Liver (tissue), 8 donors: ENCODE measurements at regions not wholly inside any gene's neighbourhood (a gene's known extent, or its start where the extent isn't known, plus 50 kb on each side); places are given as distances from the start of the nearest gene placed in this dataset.

Experiments
- DNase-seq: peaks from one replicate; pipeline ENCODE4 v3.0.0-alpha.2; 2017; ENCODE audit warnings: low spot score
- H3K27ac ChIP-seq, 2 donors: one replicate each; pipeline ENCODE4 v1.7.0; 2013; ENCODE audit warnings: inconsistent platforms in 2 of 2, low read length in 2 of 2, control low read depth in 1 of 2, low read depth in 1 of 2, mild to moderate bottlenecking in 1 of 2
- H3K27me3 ChIP-seq, 4 donors: one replicate each; pipeline versions ENCODE4 v1.6.1 to v1.7.0; 2013; ENCODE audit warnings: low read length in 3 of 4, inconsistent platforms in 1 of 4, mild to moderate bottlenecking in 1 of 4, moderate library complexity in 1 of 4; ENCODE audit not compliant: control insufficient read depth in 4 of 4, insufficient read depth in 4 of 4
- H3K36me3 ChIP-seq, 4 donors: one replicate each; pipeline versions ENCODE4 v1.6.1 to v1.7.0; 2013; ENCODE audit warnings: low read length in 3 of 4, mild to moderate bottlenecking in 3 of 4, low read depth in 1 of 4, moderate library complexity in 1 of 4; ENCODE audit not compliant: control insufficient read depth in 4 of 4, insufficient read depth in 3 of 4
- H3K4me1 ChIP-seq, 4 donors: one replicate each; pipeline versions ENCODE4 v1.6.1 to v1.7.0; 2013; ENCODE audit warnings: low read length in 3 of 4, mild to moderate bottlenecking in 3 of 4, moderate library complexity in 1 of 4; ENCODE audit not compliant: control insufficient read depth in 4 of 4, insufficient read depth in 4 of 4
- H3K4me3 ChIP-seq, 3 donors: one replicate each; pipeline versions ENCODE4 v1.6.1 to v1.7.0; 2013; ENCODE audit warnings: low read length in 3 of 3, control low read depth in 1 of 3, low read depth in 1 of 3, mild to moderate bottlenecking in 1 of 3
- H3K9ac ChIP-seq, 2 donors: one replicate each; pipeline ENCODE4 v1.7.0; 2013; ENCODE audit warnings: low read length in 2 of 2, mild to moderate bottlenecking in 2 of 2, moderate library complexity in 2 of 2, control low read depth in 1 of 2, low read depth in 1 of 2
- H3K9me3 ChIP-seq, 4 donors: one replicate each; pipeline versions ENCODE4 v1.6.1 to v1.7.0; 2013; ENCODE audit warnings: low read length in 3 of 4; ENCODE audit not compliant: control insufficient read depth in 4 of 4
- EGR1 ChIP-seq, 2 donors: IDR thresholded peaks; 2 replicates each; pipeline ENCODE4 v1.6.1; 2016 to 2018; ENCODE audit warnings: antibody characterized with exemption in 2 of 2, low read depth in 2 of 2
- FOXA1 ChIP-seq: IDR thresholded peaks from 2 replicates; pipeline ENCODE4 v1.6.1; 2016; ENCODE audit warnings: antibody characterized with exemption
- FOXA2 ChIP-seq: IDR thresholded peaks from 2 replicates; pipeline ENCODE4 v1.6.1; 2016; ENCODE audit warnings: antibody characterized with exemption
- GABPA ChIP-seq, 2 donors: IDR thresholded peaks in 1 of 2; conservative IDR thresholded peaks in 1 of 2; 2 replicates each; pipeline ENCODE4 v1.6.1; 2016; ENCODE audit warnings: antibody characterized with exemption in 2 of 2, mild to moderate bottlenecking in 1 of 2, moderate library complexity in 1 of 2
- HNF4A ChIP-seq, 2 donors: conservative IDR thresholded peaks; 2 replicates each; pipeline ENCODE4 v1.6.1; 2016; ENCODE audit warnings: antibody characterized with exemption in 2 of 2, mild to moderate bottlenecking in 2 of 2
- HNF4G ChIP-seq: IDR thresholded peaks from 2 replicates; pipeline ENCODE4 v1.6.1; 2016; ENCODE audit warnings: antibody characterized with exemption
- JUND ChIP-seq, 2 donors: IDR thresholded peaks; 2 replicates each; pipeline ENCODE4 v1.6.1; 2016; ENCODE audit warnings: antibody characterized with exemption in 2 of 2
- NR2F2 ChIP-seq: IDR thresholded peaks from 2 replicates; pipeline ENCODE4 v1.6.1; 2016; ENCODE audit warnings: antibody characterized with exemption
- RXRA ChIP-seq, 2 donors: IDR thresholded peaks; 2 replicates each; pipeline ENCODE4 v1.6.1; 2017 to 2018; ENCODE audit warnings: antibody characterized with exemption in 2 of 2, mild to moderate bottlenecking in 1 of 2
- SP1 ChIP-seq: IDR thresholded peaks from 2 replicates; pipeline ENCODE4 v1.6.1; 2018; ENCODE audit warnings: antibody characterized with exemption, mild to moderate bottlenecking
- WGBS: extraction: QIAGEN DNeasy Blood & Tissue Kit; methylation state at CpG from one replicate; pipeline ENCODE4 v1.1.7; 2013; 5-methylcytosine and 5-hydroxymethylcytosine counted together
- TF ChIP-seq, protein P1 (sequence below): IDR thresholded peaks from 2 replicates; pipeline ENCODE4 v1.6.1; 2016; ENCODE audit warnings: antibody characterized with exemption
- TF ChIP-seq, protein P2 (sequence below): fragments of 150-350 bp; IDR thresholded peaks from 2 replicates; pipeline ENCODE4 v1.5.1; 2017; ENCODE audit warnings: improper control_type of control experiment, low read depth, low read length; ENCODE audit not compliant: missing input control
- TF ChIP-seq, protein P3 (sequence below): IDR thresholded peaks from 2 replicates; pipeline ENCODE4 v1.6.1; 2016; ENCODE audit warnings: antibody characterized with exemption, mild to moderate bottlenecking
- TF ChIP-seq, protein P4 (sequence below): IDR thresholded peaks from 2 replicates; pipeline ENCODE4 v1.6.1; 2016; ENCODE audit warnings: antibody characterized with exemption
- TF ChIP-seq, protein P5 (sequence below): IDR thresholded peaks from 2 replicates; pipeline ENCODE4 v1.6.1; 2016; ENCODE audit warnings: antibody characterized with exemption
- donor health status: healthy.
- donor health status: healthy.
- donor health status: healthy.
- donor health status: healthy.
- donor health status: healthy.

DNA sequence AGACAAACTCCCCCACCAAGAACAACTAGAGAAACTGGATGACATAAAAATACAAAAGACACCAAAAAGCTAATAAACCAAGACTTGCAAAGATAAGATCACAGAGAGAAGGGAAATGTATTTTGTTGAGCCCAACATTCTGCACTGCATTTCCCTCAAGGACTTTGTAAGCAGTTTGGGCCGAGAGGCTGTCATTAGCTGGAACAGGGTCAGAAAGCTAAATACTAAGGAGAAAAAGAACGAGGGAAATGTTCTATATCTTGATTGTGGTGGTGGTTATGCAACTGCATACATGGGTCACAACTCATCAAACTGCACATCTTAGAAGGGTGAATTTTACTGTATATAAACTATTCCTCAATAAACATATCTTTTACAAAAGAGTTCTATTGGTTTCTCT is 315.0 kb downstream of the IPMK start:
- DNase-seq = no peak
- Histone ChIP-seq H3K4me1 (no peaks in the 10 kb centered on the region), H3K9me3 (no peaks in the 10 kb centered on the region), H3K9ac (no peak overlapping the region), H3K27me3 (no peaks in the 10 kb centered on the region), H3K36me3 (no peaks in the 10 kb centered on the region), H3K27ac (no peak overlapping the region), H3K4me3 (no peak overlapping the region)
- TF ChIP-seq FOXA2 (no peak), HNF4A (conservative IDR thresholded peaks at IDR 0.05) (no peak), HNF4G (no peak), GABPA (IDR thresholded peaks at IDR 0.05 in 1 of 2, conservative IDR thresholded peaks at IDR 0.05 in 1 of 2) (no peak), SP1 (no peak), FOXA1 (no peak), NR2F2 (no peak), RXRA (IDR thresholded peaks at IDR 0.05) (no peak)
- TF ChIP-seq, protein P1, sequence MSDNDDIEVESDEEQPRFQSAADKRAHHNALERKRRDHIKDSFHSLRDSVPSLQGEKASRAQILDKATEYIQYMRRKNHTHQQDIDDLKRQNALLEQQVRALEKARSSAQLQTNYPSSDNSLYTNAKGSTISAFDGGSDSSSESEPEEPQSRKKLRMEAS = no peak
- TF ChIP-seq, protein P2, sequence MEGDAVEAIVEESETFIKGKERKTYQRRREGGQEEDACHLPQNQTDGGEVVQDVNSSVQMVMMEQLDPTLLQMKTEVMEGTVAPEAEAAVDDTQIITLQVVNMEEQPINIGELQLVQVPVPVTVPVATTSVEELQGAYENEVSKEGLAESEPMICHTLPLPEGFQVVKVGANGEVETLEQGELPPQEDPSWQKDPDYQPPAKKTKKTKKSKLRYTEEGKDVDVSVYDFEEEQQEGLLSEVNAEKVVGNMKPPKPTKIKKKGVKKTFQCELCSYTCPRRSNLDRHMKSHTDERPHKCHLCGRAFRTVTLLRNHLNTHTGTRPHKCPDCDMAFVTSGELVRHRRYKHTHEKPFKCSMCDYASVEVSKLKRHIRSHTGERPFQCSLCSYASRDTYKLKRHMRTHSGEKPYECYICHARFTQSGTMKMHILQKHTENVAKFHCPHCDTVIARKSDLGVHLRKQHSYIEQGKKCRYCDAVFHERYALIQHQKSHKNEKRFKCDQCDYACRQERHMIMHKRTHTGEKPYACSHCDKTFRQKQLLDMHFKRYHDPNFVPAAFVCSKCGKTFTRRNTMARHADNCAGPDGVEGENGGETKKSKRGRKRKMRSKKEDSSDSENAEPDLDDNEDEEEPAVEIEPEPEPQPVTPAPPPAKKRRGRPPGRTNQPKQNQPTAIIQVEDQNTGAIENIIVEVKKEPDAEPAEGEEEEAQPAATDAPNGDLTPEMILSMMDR = no peak
- TF ChIP-seq, protein P3, sequence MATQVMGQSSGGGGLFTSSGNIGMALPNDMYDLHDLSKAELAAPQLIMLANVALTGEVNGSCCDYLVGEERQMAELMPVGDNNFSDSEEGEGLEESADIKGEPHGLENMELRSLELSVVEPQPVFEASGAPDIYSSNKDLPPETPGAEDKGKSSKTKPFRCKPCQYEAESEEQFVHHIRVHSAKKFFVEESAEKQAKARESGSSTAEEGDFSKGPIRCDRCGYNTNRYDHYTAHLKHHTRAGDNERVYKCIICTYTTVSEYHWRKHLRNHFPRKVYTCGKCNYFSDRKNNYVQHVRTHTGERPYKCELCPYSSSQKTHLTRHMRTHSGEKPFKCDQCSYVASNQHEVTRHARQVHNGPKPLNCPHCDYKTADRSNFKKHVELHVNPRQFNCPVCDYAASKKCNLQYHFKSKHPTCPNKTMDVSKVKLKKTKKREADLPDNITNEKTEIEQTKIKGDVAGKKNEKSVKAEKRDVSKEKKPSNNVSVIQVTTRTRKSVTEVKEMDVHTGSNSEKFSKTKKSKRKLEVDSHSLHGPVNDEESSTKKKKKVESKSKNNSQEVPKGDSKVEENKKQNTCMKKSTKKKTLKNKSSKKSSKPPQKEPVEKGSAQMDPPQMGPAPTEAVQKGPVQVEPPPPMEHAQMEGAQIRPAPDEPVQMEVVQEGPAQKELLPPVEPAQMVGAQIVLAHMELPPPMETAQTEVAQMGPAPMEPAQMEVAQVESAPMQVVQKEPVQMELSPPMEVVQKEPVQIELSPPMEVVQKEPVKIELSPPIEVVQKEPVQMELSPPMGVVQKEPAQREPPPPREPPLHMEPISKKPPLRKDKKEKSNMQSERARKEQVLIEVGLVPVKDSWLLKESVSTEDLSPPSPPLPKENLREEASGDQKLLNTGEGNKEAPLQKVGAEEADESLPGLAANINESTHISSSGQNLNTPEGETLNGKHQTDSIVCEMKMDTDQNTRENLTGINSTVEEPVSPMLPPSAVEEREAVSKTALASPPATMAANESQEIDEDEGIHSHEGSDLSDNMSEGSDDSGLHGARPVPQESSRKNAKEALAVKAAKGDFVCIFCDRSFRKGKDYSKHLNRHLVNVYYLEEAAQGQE = no peak
- WGBS = 39% methylated on average over 2 of the region's 2 CpGs

DNA sequence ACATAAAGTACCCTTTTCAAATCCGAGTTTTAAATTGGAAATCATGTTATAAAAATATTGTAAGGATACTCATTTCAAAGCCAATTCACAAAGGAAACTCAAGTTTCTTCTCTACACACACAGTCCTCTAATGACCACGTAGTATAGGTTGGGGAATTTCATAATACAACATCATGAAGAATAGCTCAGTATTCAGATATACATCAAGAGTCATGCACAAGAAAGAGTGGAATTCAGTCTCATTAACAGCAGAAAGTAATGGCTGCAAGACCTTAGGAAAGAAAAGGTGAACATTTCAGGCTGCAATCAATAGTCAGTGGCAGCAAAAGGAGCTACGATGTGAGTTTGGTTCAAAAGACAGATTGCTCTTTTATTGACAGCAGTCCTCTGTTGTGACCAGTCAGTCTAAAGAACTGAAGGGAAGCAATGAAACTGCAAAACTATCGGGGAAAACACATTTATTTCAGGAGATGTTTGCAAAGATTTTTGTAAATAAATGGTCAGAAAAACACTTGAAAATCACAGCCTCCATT is 317.2 kb downstream of the IPMK start:
- no peak overlapping the region for H3K27ac ChIP-seq

More for the DNA sequence above, 317.2 kb downstream of the IPMK start:
- 59% methylated on average over 4 of the region's 4 CpGs for WGBS
- no peak for DNase-seq
- Histone ChIP-seq H3K4me1 (no peaks in the 10 kb centered on the region), H3K9ac (no peak overlapping the region), H3K9me3 (no peaks in the 10 kb centered on the region), H3K27me3 (no peaks in the 10 kb centered on the region), H3K4me3 (no peak overlapping the region), H3K36me3 (no peaks in the 10 kb centered on the region)
- no peak for TF ChIP-seq JUND (IDR thresholded peaks at IDR 0.05)
- TF ChIP-seq, protein P4, sequence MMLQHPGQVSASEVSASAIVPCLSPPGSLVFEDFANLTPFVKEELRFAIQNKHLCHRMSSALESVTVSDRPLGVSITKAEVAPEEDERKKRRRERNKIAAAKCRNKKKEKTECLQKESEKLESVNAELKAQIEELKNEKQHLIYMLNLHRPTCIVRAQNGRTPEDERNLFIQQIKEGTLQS = no peak
- TF ChIP-seq, protein P3 = no peak
- TF ChIP-seq, protein P2 = no peak
- TF ChIP-seq, protein P5, sequence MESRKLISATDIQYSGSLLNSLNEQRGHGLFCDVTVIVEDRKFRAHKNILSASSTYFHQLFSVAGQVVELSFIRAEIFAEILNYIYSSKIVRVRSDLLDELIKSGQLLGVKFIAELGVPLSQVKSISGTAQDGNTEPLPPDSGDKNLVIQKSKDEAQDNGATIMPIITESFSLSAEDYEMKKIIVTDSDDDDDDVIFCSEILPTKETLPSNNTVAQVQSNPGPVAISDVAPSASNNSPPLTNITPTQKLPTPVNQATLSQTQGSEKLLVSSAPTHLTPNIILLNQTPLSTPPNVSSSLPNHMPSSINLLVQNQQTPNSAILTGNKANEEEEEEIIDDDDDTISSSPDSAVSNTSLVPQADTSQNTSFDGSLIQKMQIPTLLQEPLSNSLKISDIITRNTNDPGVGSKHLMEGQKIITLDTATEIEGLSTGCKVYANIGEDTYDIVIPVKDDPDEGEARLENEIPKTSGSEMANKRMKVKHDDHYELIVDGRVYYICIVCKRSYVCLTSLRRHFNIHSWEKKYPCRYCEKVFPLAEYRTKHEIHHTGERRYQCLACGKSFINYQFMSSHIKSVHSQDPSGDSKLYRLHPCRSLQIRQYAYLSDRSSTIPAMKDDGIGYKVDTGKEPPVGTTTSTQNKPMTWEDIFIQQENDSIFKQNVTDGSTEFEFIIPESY = no peak
- TF ChIP-seq EGR1 (IDR thresholded peaks at IDR 0.05; ENCODE audit: low read depth in 2 of 2) = no peak
- no peak for TF ChIP-seq RXRA (IDR thresholded peaks at IDR 0.05)
- no peak for TF ChIP-seq GABPA (IDR thresholded peaks at IDR 0.05 in 1 of 2, conservative IDR thresholded peaks at IDR 0.05 in 1 of 2)
- no peak for TF ChIP-seq HNF4G
